GM21526 (cell line): ENCODE measurements at regions not wholly inside any gene's neighbourhood (a gene's known extent, or its start where the extent isn't known, plus 50 kb on each side); places are given as distances from the start of the nearest gene placed in this dataset.
A peak's percentile ranks its signal among the peaks of the same experiment; 100 is the strongest.

Experiments used
- ATAC-seq: cut with Tn5 transposase; IDR thresholded peaks from one replicate; pipeline ENCODE4 v1.9.1; 2021; ENCODE audit warnings: moderate library complexity; ENCODE audit not compliant: unreplicated experiment, low FRiP score

DNA sequence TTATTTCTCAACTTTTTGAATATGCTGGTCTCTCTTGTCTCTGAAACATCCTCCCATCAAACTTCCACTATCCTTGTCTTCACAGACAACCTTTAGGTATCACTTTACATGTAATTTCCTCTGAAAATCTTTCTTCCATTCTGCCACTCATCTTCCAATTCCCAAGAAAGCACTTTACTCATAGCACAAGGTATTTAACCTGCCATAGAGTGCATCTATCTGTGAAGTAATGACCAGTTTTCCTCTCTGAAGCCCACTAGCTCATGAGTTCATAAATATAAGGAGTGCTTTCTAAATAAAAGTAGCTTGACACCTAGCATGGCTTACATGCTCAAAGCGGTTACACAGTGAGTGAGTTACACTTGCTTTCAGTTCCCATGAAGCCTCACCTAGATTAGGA is 160.7 kb upstream of the CMC1 start:
- no peak for ATAC-seq

DNA sequence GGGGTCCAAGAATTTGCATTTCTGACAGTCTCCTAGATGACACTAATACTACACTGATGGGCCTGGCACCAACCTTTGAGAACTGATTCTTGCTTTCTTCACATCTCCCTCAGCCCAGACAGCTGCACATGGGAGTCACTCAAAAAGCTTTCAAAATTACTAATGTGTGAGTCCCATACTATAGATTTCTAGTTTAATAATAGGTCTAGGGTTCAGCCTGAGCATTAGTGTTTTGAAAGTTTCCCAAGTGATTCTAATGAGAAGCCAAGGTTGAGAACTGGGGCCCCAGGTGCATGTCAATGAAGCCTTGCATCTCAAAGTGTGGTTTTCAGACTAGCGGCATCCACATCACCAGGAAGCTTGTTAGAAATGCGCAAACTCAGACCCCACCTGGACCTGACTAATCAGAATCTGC is 159.9 kb upstream of the CMC1 start:
- ATAC-seq, result peak; percentile 74

DNA sequence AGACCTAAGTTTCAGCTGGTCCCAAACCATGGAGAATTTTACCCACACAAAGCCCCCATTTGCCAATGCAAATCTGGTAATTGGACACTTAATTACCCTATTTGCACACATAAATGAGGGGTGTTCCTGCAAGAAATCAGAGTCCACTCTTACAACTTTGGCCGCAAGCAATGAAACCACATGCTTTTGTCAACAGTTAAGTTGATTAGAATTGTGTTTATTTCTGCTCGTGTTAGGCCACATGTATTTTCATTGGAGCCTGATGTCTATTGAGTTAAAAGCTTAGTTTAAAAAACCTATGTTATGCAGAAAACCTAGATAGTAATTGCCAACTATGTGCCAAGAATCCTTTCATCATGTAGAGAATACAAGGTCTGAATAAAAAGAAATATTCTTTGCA is 153.8 kb upstream of the CMC1 start:
- no peak for ATAC-seq

DNA sequence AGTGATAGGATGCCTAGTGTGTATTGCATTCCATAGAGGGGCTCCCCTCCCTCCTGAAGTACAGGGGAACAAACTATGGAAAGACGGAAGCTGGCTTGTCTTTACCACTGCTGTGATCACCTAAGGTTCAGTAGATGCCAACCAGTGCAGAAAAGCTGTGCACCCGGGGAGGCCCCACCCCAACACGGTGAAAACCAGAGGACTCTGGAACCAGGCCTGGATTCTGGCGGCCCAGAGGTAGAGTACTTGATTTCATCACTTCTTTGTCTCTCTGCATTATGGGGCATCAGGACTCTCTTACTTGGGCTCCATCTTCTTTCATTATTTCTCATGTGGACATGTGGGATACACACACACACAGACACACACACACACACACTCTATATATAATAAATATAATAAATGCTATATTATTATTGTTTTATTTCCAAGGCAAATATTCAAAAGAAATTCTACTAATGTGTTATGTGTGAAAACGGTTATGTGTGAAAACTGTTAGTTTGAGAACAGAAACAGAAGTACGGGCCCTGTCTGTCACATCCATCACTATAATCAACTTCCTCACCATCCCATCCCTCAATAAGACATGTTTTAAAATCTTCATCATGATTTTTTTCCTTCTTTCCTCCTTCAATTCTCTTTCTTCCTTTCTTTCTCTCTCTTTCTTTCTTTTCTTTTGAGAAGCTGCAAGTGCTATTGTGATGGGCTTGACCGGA is 152.4 kb upstream of the CMC1 start:
- no peak for ATAC-seq

DNA sequence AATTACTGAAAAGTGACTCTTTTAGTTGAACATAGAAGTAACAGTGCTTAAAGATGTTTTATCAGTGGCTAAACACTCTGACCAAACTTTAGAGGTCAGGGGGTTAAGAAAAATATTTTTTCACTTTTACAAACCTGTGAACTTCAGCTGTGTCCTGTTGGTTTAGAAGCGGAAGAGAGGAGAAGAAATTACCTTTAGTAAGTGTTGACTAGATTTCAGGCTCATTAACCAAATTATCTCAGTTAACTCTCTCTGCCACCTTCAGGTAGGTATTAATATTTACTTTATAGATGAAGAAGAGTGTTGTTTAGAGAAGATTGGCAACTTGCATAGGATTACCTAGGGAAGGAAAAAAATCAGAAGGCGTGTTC is 151.9 kb upstream of the CMC1 start:
- ATAC-seq, result no peak

DNA sequence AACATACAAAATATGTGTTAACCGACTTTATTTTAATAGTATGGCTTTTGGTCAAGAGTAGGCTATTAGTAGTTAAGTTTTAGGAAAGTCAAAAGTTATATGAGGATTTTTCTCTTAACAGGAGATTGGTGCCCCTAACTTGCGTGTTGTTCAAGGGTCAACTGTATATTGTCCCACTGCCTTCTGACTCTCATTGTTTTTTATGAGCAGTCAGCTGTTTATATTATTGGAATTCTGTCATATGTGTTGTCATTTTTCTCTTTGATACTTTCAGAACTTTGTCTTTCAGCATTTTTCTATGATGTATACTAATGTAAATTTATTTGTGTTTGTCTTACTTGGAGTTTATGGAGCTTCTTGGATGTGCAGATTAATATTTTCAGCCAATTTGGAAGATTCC is 142.1 kb upstream of the CMC1 start:
- no peak for ATAC-seq

DNA sequence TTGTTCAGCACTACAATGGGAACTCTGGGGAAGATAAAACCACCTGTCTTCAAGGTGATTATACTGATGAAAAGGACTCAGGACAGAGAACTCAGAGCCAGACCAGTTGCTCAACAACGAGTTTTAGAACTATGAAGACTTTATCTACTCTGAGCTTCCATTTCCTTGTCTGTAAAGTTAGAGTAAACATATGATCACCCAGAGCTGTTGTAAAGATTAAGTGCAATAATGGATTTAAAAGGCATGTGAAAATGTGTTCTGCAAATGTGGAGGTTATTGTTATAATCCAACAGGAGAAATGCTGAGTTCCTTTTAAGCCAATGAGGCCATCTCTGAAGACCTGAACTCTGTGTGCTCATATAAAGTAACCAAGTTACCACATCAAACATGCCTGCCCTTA is 139.7 kb upstream of the CMC1 start:
- ATAC-seq, result no peak

DNA sequence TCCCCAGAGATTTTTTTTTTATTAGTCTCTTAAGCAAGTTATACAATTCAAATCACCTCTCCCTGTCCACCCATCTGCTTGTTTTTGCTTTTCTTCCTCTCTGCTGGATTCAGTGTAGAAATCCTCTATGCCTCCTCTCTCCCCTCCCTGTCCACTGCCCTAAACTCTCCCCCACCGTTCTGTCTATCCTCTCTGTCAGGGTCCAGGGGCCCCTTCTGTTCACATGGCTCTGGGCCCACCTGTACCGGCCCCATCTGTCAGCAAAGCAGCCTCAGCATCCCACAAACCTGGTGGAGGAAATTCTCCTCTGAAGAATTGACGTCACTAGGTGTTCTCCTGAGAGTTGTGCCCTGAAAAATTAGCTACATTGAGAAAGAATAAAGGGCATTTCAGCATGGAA is 137.6 kb upstream of the CMC1 start:
- ATAC-seq, result no peak

DNA sequence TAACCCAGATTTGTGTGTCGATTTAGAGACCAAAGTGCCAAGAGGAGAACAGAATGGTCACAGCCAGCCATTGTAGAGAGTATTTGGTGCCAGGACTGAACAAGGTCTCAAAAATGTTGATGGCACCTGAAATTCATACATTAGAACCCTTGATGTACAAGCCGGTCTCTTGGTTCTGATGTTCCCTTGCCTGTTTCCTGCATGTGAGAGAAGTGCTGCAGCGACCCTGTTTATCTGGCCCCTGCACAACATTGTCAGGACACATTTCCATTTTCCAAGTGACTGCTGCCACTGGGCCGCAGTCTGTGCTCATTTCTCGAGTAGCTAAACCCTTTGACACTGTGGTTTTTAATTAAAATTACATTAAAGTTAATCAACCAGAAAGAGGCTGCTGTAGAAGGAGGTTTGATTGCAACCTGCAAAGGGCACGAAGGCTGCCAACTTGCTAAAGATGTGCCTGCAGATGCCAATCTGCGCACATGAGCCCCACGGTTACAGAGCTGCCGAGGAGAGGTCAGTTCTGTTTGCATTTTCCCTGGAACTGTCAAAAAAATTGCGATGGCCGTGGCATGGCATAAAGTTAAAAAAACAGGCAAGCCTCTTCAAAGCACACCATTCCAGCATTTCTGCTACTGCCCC is 136.4 kb upstream of the CMC1 start:
- no peak for ATAC-seq

DNA sequence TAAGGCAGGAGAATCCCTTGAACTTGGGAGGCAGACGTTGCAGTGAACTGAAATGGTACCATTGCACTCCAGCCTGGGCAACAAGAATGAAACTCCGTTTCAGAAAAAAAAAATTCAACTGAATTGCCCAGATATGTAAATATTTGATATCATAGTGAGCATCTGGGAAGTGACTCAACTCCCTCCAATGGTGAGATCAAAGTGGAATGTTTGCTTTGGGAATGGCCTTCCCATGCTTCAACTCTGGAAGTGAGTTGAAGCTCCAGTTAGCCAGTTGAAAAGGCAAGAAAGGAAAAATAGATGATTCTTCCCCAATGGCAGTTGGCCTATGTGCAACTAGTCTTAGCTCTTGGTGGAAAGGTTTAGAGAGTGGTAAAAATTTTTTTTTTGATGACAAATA is 131.6 kb upstream of the CMC1 start:
- ATAC-seq, result no peak

DNA sequence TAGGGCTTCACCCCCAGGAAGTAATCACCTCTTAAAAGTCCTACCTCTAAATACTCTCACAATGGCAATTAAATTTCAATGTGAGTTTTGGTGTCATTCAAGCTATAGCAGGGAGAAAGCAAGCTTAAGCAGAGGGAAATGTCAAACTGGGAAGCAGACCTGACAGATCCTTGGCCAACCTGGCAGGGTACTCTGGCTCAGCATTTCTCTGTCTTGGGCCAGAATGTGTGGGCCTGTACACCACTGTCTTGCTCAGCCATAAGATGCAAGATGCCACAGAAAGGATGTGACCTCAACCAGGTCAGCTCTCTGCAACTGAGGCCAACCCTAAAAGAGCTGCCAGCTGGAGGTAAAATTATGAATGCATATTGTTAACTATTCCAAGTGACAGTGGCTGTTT is 130.6 kb upstream of the CMC1 start:
- ATAC-seq, result no peak

DNA sequence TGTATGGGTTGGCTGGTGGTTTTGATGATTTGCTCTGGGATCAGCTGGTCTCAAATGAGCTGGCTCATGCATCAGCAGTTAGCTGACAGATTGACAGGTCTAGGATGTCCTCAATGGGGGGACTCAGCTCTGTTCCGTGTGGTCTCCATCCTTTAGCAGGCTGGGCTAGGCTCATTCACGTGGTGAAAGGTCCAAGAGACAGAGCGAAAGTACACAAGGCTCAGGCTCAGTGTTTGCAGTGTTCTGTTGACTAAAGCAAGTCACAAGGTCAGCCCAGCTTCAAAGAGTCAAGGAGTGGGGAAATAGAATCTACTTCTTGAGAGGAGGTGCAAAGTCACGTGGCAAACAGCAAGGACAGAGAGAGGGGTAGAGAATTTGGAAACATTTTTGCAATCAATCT is 126.5 kb upstream of the CMC1 start:
- no peak for ATAC-seq

DNA sequence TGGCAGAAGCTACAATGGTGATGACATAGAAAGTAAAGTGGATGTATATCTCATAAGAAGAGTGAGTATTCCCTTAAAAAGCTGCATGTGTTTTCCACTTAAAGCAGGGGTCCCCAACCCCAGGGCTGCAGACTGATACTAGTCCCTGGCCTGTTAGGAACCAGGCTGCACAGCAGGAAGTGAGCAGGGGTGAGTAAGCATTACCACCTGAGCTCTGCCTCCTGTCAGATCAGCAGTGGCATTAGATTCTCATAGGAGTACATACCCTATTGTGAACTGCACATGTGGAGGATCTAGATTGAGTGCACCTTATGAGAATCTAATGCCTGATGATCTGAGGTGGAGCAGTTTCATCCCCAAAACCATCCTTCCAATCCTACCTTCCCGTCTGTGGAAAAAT is 126.1 kb upstream of the CMC1 start:
- no peak for ATAC-seq

DNA sequence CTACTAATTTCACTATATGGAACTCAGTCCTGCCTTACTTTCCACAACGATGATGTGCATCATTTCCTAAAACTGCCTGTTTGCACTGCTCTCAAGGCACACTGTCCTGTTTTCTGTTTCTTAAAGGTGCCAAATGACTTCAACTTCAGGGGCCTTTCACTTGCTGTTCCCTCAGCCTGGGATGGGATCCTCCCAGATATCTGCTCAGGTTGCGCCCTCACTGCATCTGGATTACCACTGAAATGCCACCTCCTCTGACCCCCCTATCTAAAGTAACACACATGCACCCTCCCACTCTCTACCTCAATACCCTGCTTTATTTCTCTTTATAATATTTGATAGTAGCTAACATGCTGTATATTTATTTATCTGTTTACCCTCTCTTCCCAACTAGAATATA is 123.8 kb upstream of the CMC1 start:
- ATAC-seq, result no peak

DNA sequence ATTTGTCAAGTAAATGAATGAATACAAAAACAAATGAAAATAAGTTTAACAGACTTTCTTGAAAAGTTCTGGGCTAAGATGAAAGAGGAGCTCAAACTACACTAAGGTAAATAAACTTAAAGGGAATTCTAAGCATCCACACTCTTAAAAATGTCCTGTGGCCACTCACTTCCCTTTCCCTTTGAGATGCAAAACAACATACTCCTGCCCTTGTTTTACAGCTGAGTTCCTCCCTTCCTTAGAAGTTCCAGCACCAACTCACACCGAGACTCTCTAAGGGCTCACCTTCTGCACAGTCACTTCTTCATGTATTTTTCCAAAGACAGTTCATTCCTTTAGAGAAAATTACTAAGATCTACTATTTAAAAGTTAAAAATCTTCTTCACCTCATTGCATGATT is 123.3 kb upstream of the CMC1 start:
- no peak for ATAC-seq

DNA sequence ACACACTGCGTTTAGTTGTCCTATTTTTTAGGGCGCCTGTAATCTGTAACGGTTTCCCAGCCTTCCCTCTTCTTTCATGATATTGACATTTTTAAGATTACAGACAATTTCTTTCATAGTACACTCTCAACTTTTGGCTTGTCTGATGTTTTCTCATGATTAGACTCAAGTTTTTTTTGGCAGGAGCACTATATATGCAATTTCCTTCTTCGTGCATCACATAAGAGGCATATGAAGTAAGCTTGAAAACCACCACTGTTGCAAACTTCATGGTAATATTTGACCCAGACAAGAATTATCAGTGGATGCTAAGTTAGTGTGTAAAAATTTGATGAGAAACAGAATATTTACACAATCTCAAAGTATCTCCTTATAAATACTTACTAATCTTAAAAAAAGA is 119.2 kb upstream of the CMC1 start:
- ATAC-seq, result no peak

DNA sequence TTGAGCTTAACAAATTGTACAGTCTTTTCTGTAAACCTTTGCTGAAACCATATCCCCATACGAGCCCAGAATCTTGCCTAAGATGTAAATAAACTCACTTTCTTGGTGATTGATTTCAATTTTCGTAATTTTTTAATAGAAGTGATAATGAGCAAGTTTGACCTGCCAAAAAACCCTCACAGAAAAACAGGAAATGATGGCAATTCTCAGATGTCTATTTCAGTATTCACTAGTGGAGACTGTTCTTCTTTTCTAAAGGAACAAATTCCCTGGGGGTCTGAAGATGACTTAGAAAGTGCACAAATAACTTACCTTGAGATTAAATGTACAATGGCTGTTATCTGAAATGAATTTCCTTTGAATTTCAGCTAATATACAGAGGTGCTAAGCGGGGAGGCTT is 116.5 kb upstream of the CMC1 start:
- no peak for ATAC-seq

DNA sequence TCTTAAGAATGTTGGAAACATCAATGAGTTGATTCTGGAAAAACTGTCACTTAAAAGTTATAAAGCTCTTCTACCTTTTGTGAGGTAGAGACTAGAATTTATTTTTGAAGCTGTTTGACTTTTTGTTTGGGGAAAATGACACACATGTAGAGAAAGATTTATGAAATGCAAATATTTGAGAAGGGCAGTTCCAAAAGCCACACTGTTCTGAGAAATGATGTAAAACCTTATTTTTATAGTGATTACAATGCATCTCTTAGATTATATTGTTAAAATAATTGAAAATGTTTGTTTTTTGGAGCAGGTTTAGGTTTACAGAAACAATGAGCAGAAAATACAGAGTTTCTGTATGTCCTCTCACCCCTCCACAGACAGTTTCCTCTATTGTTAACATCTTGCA is 116.1 kb upstream of the CMC1 start:
- ATAC-seq, result no peak

DNA sequence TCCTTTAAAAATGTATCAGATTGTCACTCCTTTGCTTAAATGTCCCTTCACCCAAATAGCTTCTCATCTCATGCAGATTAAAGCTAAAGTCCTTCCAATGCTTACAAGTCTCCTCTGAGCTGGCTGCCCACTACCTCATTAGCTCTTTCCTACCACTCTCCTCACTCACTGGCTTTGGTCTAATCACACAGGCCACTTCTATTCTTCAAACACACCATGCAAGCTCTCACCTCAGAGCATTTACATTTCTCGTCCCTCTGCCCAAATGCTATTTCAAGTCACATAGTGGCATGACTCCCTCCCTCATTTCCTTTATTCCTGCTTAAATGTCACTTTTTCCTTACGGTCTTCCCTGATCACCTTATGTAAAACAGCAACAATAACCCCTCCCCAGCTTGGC is 110.6 kb upstream of the CMC1 start:
- ATAC-seq, result no peak

DNA sequence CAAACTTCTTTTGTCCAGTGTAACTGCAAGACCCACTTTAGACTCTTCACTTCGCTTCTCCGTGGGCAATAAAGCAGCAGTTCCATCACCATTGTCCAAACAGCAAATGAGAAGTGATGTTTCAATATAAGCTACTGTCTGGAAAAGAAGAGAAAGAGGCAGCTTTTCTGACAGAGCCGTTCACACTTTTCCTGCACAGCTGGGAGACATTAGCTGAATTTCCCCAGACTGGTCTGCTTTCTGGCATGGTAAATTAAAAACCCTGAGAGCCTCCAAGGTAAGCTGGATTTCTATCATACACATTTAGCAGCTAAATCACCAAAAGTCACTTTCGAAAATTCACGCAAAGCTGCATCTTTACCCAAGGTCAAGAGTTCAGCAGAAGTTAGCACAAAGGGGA is 108.5 kb upstream of the CMC1 start:
- ATAC-seq, result no peak

DNA sequence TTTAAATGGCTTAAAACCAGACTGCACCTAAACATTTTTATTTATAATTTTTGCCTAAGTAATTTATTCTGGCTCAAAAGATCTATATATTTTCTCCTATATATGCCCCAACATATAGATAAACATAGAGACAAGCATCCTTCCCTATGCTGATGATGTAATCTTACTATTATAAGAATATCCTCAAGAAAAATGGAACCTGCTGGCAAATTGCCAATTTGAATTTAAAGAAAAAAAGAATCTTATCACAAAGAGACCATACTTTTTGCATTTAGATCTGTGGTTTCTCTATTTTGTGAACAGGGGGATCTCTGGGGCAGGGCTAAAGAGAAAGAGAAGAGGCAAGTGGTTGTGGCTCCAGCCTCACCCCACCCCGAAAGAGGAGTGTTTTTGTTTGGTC is 107.2 kb upstream of the CMC1 start:
- no peak for ATAC-seq

DNA sequence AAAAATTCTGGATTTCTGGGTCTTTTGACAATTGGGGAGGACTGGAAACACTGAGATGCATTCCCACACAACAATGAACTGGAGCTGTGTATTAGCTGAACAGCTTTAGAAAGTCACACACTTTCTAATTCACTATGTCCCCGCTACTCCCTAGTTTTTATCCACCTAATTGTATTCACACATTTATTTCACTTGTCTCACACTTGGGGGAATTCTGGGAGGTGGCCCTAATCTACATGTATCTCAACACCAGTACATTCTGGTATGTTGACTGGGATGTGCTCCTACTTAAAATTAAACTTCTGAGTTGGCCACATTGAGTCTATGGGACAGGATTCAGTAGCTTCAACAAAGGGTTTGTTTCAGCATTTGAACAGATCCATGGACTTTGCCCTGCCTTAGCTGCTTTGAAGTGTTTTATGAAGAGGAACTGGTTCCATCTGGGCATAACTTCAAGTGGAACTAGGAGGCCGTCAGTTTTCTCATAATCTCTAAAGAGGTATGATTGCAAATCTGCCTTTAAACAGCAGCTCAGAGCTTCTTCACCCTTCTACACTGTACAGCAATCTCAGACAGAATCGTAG is 106.5 kb upstream of the CMC1 start:
- ATAC-seq, result no peak
